H1 (cell line): ENCODE measurements at regions not wholly inside any gene's neighbourhood (a gene's known extent, or its start where the extent isn't known, plus 50 kb on each side); places are given as distances from the start of the nearest gene placed in this dataset.

Experiments used
- BCL11A ChIP-seq, 2 experiments: IDR thresholded peaks; one replicate each; pipeline ENCODE4 v1.6.1; 2011; ENCODE audit warnings: low read depth in 2 of 2, low read length in 2 of 2, mild to moderate bottlenecking in 2 of 2
- RBBP5 ChIP-seq: IDR thresholded peaks from 2 replicates; pipeline ENCODE4 v1.7.1; 2012; ENCODE audit warnings: low read depth, mild to moderate bottlenecking, inconsistent platforms, low read length, moderate library complexity, borderline replicate concordance
- SP1 ChIP-seq: IDR thresholded peaks from 2 replicates; pipeline ENCODE4 v1.6.1; 2011; ENCODE audit warnings: low read depth, low read length
- SUZ12 ChIP-seq: fragments of 200-600 bp; sonication (generic); IDR thresholded peaks from 2 replicates; pipeline ENCODE4 v1.6.1; 2012; ENCODE audit warnings: mild to moderate bottlenecking, inconsistent platforms, low read length, moderate library complexity, mixed read lengths
- TF ChIP-seq, protein P1 (sequence below): IDR thresholded peaks from 2 replicates; pipeline ENCODE4 v1.6.1; 2011; ENCODE audit warnings: low read length, improper control_type of control experiment

DNA sequence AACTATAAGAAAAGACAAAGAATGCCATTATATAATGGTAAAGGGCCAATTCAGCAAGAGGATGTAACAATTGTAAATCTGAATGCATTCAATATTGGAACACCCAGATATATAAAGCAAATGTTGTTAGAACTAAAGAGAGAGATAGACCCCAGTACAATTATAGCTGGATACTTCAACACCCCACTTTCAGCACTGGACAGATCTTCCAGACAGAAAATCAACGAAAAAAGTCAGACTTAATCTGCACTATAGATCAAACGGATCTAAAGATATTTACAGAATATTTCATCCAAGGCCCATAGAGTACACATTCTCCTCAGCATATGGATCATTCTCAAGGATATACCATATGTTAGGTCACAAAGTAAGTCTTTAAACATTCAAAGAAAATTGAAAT is 194.6 kb upstream of the DACH1 start (continued):
- TF ChIP-seq, protein P1, sequence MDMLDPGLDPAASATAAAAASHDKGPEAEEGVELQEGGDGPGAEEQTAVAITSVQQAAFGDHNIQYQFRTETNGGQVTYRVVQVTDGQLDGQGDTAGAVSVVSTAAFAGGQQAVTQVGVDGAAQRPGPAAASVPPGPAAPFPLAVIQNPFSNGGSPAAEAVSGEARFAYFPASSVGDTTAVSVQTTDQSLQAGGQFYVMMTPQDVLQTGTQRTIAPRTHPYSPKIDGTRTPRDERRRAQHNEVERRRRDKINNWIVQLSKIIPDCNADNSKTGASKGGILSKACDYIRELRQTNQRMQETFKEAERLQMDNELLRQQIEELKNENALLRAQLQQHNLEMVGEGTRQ: no peak
- no peak for TF ChIP-seq RBBP5
- no peak for TF ChIP-seq BCL11A (IDR thresholded peaks at IDR 0.05; ENCODE audit: low read depth in 2 of 2, low read length in 2 of 2)
- no peak for TF ChIP-seq SP1
- no peak for TF ChIP-seq SUZ12
